Endodermal cell (in vitro differentiated cells): ENCODE measurements at regions not wholly inside any gene's neighbourhood (a gene's known extent, or its start where the extent isn't known, plus 50 kb on each side); places are given as distances from the start of the nearest gene placed in this dataset.

ENCODE experiments used
- DNase-seq: peaks from one replicate; pipeline ENCODE4 v3.0.0-alpha.2; 2017
- H3K27ac ChIP-seq: 2 replicates; pipeline ENCODE4 v1.5.1; 2013; ENCODE audit warnings: mild to moderate bottlenecking, low read depth, low read length, moderate library complexity
- H3K27me3 ChIP-seq: 2 replicates; pipeline ENCODE4 v1.6.1; 2013; ENCODE audit warnings: mild to moderate bottlenecking, low read length, moderate library complexity; ENCODE audit not compliant: insufficient read depth, control insufficient read depth, poor library complexity, severe bottlenecking
- H3K36me3 ChIP-seq: 2 replicates; pipeline ENCODE4 v1.7.0; 2013; ENCODE audit warnings: mild to moderate bottlenecking, low read length, moderate library complexity; ENCODE audit not compliant: control insufficient read depth, insufficient read depth
- H3K4me1 ChIP-seq: one replicate; pipeline ENCODE4 v1.7.0; 2013; ENCODE audit warnings: low read length; ENCODE audit not compliant: control insufficient read depth, insufficient read depth
- H3K4me3 ChIP-seq: 2 replicates; pipeline ENCODE4 v1.5.1; 2013; ENCODE audit warnings: mild to moderate bottlenecking, low read length, moderate library complexity
- H3K9ac ChIP-seq: 2 replicates; pipeline ENCODE4 v1.6.1; 2013; ENCODE audit warnings: mild to moderate bottlenecking, low read length, moderate library complexity; ENCODE audit not compliant: poor library complexity, severe bottlenecking; ENCODE audit errors: extremely low read depth
- H3K9me3 ChIP-seq: 2 replicates; pipeline ENCODE4 v1.6.1; 2013; ENCODE audit warnings: mild to moderate bottlenecking, low read length, moderate library complexity; ENCODE audit not compliant: control insufficient read depth
- H3K27ac Mint-ChIP-seq: 2 replicates; pipeline ENCODE4 v1.8.0; 2020; ENCODE audit warnings: mixed read lengths
- H3K27me3 Mint-ChIP-seq: 2 replicates; pipeline ENCODE4 v1.8.0; 2021; ENCODE audit warnings: mild to moderate bottlenecking, mixed read lengths; ENCODE audit not compliant: insufficient read depth
- H3K36me3 Mint-ChIP-seq: 2 replicates; pipeline ENCODE4 v1.8.0; 2020; ENCODE audit warnings: low read depth, mixed read lengths
- H3K4me1 Mint-ChIP-seq: 2 replicates; pipeline ENCODE4 v1.8.0; 2020; ENCODE audit warnings: mixed read lengths
- H3K4me3 Mint-ChIP-seq: 2 replicates; pipeline ENCODE4 v1.8.0; 2020; ENCODE audit warnings: mild to moderate bottlenecking, moderate library complexity, mixed read lengths
- H3K9me3 Mint-ChIP-seq: 2 replicates; pipeline ENCODE4 v1.8.0; 2020; ENCODE audit warnings: mild to moderate bottlenecking, mixed read lengths
- CTCF ChIP-seq: fragments of 200-600 bp; sonication (generic); conservative IDR thresholded peaks from 2 replicates; pipeline ENCODE4 v1.5.0; 2021; ENCODE audit warnings: antibody characterized with exemption, mild to moderate bottlenecking
- WGBS, 2 experiments: methylation state at CpG; one replicate each; pipeline versions ENCODE4 v1.1.5 to v1.1.7; 2013; ENCODE audit warnings: missing lambda C conversion rate in 2 of 2, mixed read lengths in 1 of 2; ENCODE audit not compliant: insufficient coverage in 1 of 2, insufficient read length in 1 of 2; 5-methylcytosine and 5-hydroxymethylcytosine counted together

DNA sequence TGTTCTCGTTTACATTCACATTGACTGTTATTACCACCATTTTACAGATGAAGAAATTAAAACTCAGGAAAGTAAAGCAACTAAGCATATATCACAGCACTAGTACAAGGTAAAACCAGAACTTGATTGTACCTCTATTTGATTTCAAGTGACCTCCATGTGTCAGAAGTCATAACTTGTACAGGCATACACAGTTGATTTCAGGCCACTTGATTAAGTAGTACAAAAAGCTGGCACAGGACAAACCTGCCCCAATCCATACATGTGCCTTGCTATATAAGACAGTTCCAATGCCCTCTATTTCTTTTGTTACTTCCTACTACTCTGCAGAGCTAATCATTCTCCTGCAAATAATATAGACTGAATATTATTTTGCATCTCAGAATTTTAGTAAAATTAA, 58.8 kb upstream of the VGLL2 start:
- H3K9me3 Mint-ChIP-seq = no peaks in the 10 kb centered on the region
- H3K36me3 Mint-ChIP-seq = no peaks in the 10 kb centered on the region
- no peak for TF ChIP-seq CTCF
- DNase-seq = no peak
- no peak overlapping the region for H3K9ac ChIP-seq
- no peak overlapping the region for H3K27ac ChIP-seq
- H3K4me1 ChIP-seq = no peaks in the 10 kb centered on the region
- no peaks in the 10 kb centered on the region for H3K36me3 ChIP-seq
- no peak overlapping the region for H3K27ac Mint-ChIP-seq
- 87% methylated on average over 1 of the region's 1 CpG; no CpG with 5 or more reads in 1 of the 2 experiments for WGBS, 2 experiments
- H3K4me3 Mint-ChIP-seq = no peak overlapping the region
- H3K9me3 ChIP-seq = no peaks in the 10 kb centered on the region
- no peaks in the 10 kb centered on the region for H3K27me3 ChIP-seq
- no peak overlapping the region for H3K4me3 ChIP-seq
- H3K27me3 Mint-ChIP-seq = no peaks in the 10 kb centered on the region
- H3K4me1 Mint-ChIP-seq = peaks cover 13% of the 10 kb centered on the region

GRCh38 chr6:117206944-117207687, 58.2 kb upstream of the VGLL2 start:
- Histone ChIP-seq H3K36me3 (no peaks in the 10 kb centered on the region), H3K27me3 (no peaks in the 10 kb centered on the region), H3K27ac (no peak overlapping the region), H3K9ac (no peak overlapping the region), H3K4me3 (no peak overlapping the region), H3K9me3 (no peaks in the 10 kb centered on the region), H3K4me1 (no peaks in the 10 kb centered on the region)
- Mint-ChIP-seq H3K27me3 (no peaks in the 10 kb centered on the region), H3K9me3 (no peaks in the 10 kb centered on the region), H3K36me3 (no peaks in the 10 kb centered on the region), H3K27ac (no peak overlapping the region), H3K4me1 (peaks cover 13% of the 10 kb centered on the region), H3K4me3 (no peak overlapping the region)
- TF ChIP-seq CTCF = no peak
- WGBS, 2 experiments = 82 to 86% methylated on average over 6 to 8 of the region's 8 CpGs
- peak; percentile 62 for DNase-seq

GRCh38 chr6:117210279-117210678, 55.1 kb upstream of the VGLL2 start:
- H3K4me3 ChIP-seq = no peak overlapping the region
- H3K9me3 ChIP-seq = no peaks in the 10 kb centered on the region
- TF ChIP-seq CTCF = no peak
- H3K27ac ChIP-seq = no peak overlapping the region
- no peaks in the 10 kb centered on the region for H3K36me3 ChIP-seq
- H3K4me1 ChIP-seq = no peaks in the 10 kb centered on the region
- Mint-ChIP-seq H3K27ac (no peak overlapping the region), H3K9me3 (no peaks in the 10 kb centered on the region), H3K36me3 (no peaks in the 10 kb centered on the region), H3K4me3 (no peak overlapping the region), H3K4me1 (peaks cover 10% of the 10 kb centered on the region), H3K27me3 (no peaks in the 10 kb centered on the region)
- DNase-seq = no peak
- no peak overlapping the region for H3K9ac ChIP-seq
- H3K27me3 ChIP-seq = no peaks in the 10 kb centered on the region
- 100% methylated on average over 1 of the region's 1 CpG; no CpG with 5 or more reads in 1 of the 2 experiments for WGBS, 2 experiments
